Peyer's patch (tissue), 4 donors: ENCODE measurements at regions not wholly inside any gene's neighbourhood (a gene's known extent, or its start where the extent isn't known, plus 50 kb on each side); places are given as distances from the start of the nearest gene placed in this dataset.

ENCODE experiments used
- DNase-seq, 3 donors: peaks; one replicate each; pipeline ENCODE4 v3.0.0-alpha.2; 2017 to 2019
- H3K27ac ChIP-seq, 4 donors: fragments of 200-600 bp; sonication (generic); one replicate each; pipeline ENCODE4 v1.5.1; 2016 to 2019
- H3K27me3 ChIP-seq, 2 donors: fragments of 200-600 bp; sonication (generic); one replicate each; pipeline ENCODE4 v1.5.1; 2019
- H3K36me3 ChIP-seq, 3 donors: fragments of 200-600 bp; sonication (generic); one replicate each; pipeline ENCODE4 v1.5.1; 2016 to 2019
- H3K4me1 ChIP-seq, 4 donors: fragments of 200-600 bp; sonication (generic); one replicate each; pipeline ENCODE4 v1.5.1; 2016 to 2019
- H3K4me3 ChIP-seq, 4 donors: fragments of 200-600 bp; sonication (generic); 1 replicate in 3 of 4; 2 replicates in 1 of 4; pipeline ENCODE4 v1.5.1; 2016 to 2019; ENCODE audit warnings: mild to moderate bottlenecking in 1 of 4
- H3K9me3 ChIP-seq, 4 donors: fragments of 200-600 bp; sonication (generic); one replicate each; pipeline ENCODE4 v1.5.1; 2016 to 2019; ENCODE audit warnings: mild to moderate bottlenecking in 1 of 4
- CTCF ChIP-seq, 6 experiments: fragments of 450-650 bp in 4 of 6; fragments of 200-600 bp in 2 of 6; sonication (generic) in 1 of 6; IDR thresholded peaks; one replicate each; pipeline ENCODE4 v1.5.1; 2017 to 2019; ENCODE audit warnings: antibody characterized with exemption in 6 of 6, mild to moderate bottlenecking in 3 of 6, moderate library complexity in 1 of 6
- POLR2A ChIP-seq, 2 donors: fragments of 450-650 bp; IDR thresholded peaks; one replicate each; pipeline ENCODE4 v1.5.1; 2017; ENCODE audit warnings: antibody characterized with exemption in 2 of 2, mild to moderate bottlenecking in 2 of 2, moderate library complexity in 2 of 2

GRCh38 chr21:31526040-31526439 lies 133.5 kb upstream of the SOD1 start:
- H3K9me3 ChIP-seq, result no peaks in the 10 kb centered on the region
- H3K36me3 ChIP-seq, result no peaks in the 10 kb centered on the region
- no peak overlapping the region for H3K27ac ChIP-seq
- DNase-seq, result no peak
- no peak overlapping the region for H3K4me3 ChIP-seq
- H3K4me1 ChIP-seq, result no peaks in the 10 kb centered on the region
- TF ChIP-seq CTCF (IDR thresholded peaks at IDR 0.05) (no peak), POLR2A (IDR thresholded peaks at IDR 0.05) (no peak)
- H3K27me3 ChIP-seq, result no peaks in the 10 kb centered on the region

GRCh38 chr21:31524140-31524539 lies 135.4 kb upstream of the SOD1 start:
- Histone ChIP-seq H3K9me3 (no peaks in the 10 kb centered on the region), H3K36me3 (no peaks in the 10 kb centered on the region), H3K27ac (no peak overlapping the region), H3K4me1 (no peaks in the 10 kb centered on the region), H3K27me3 (no peaks in the 10 kb centered on the region), H3K4me3 (no peak overlapping the region)
- no peak for DNase-seq
- TF ChIP-seq POLR2A (IDR thresholded peaks at IDR 0.05) (no peak), CTCF (IDR thresholded peaks at IDR 0.05) (no peak)

GRCh38 chr21:31521515-31521914 lies 138.0 kb upstream of the SOD1 start:
- H3K27me3 ChIP-seq, result no peaks in the 10 kb centered on the region
- no peak overlapping the region for H3K27ac ChIP-seq
- no peaks in the 10 kb centered on the region for H3K9me3 ChIP-seq
- DNase-seq, result no peak
- no peaks in the 10 kb centered on the region for H3K4me1 ChIP-seq
- H3K4me3 ChIP-seq, result no peak overlapping the region
- H3K36me3 ChIP-seq, result no peaks in the 10 kb centered on the region
- TF ChIP-seq CTCF (IDR thresholded peaks at IDR 0.05), result no peak

GRCh38 chr21:31520561-31521098 lies 138.9 kb upstream of the SOD1 start:
- Histone ChIP-seq H3K4me3 (no peak overlapping the region), H3K4me1 (no peaks in the 10 kb centered on the region), H3K27ac (no peak overlapping the region), H3K27me3 (no peaks in the 10 kb centered on the region), H3K9me3 (no peaks in the 10 kb centered on the region), H3K36me3 (no peaks in the 10 kb centered on the region)
- no peak for DNase-seq
- no peak for TF ChIP-seq POLR2A (IDR thresholded peaks at IDR 0.05)
- no peak for TF ChIP-seq CTCF (IDR thresholded peaks at IDR 0.05)

GRCh38 chr21:31518580-31518979 lies 140.9 kb upstream of the SOD1 start:
- Histone ChIP-seq H3K27ac (no peak overlapping the region), H3K4me3 (no peak overlapping the region), H3K27me3 (no peaks in the 10 kb centered on the region), H3K9me3 (no peaks in the 10 kb centered on the region), H3K4me1 (no peaks in the 10 kb centered on the region), H3K36me3 (no peaks in the 10 kb centered on the region)
- TF ChIP-seq CTCF (IDR thresholded peaks at IDR 0.05), result no peak
- no peak for TF ChIP-seq POLR2A (IDR thresholded peaks at IDR 0.05)
- DNase-seq, result no peak
